Stimulated activated CD4-positive, alpha-beta T cell treated with anti-CD3 and anti-CD28 coated beads, TNF-alpha, amount 100 ng/mL, for 48 hours (primary cell): ENCODE measurements at regions not wholly inside any gene's neighbourhood (a gene's known extent, or its start where the extent isn't known, plus 50 kb on each side); places are given as distances from the start of the nearest gene placed in this dataset.
"Not testable (repeated sequence)": the region's sequence is repeated elsewhere in the genome, so short reads cannot be mapped to it uniquely, and the experiment has no call there.

ENCODE experiments used
- DNase-seq, 3 donors: peaks; one replicate each; pipeline ENCODE4 v3.0.0-alpha.2; 2020; ENCODE audit warnings: low read depth in 3 of 3

DNA sequence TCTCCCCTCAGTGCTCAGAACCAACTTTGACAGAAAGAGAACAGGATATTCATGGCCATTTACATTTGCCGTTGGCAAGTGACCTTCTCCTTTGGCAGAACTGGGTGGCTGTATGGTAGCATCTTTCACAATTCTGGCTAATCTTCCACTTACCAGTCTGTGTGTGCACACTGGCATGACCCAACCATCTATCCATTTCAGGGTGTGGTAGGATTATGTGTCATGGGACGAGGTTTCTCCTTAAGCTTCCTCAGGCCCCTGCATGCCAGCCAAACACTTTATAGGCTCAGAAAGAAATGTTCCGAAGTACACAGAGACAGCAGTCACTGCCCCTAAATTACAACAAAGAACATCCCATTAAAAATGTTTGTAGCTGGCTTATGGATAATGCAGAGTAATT is 497.1 kb downstream of the NFIB start:
- DNase-seq: no peak

GRCh38 chr9:13814647-13815400 is 499.1 kb downstream of the NFIB start:
- no peak for DNase-seq

DNA sequence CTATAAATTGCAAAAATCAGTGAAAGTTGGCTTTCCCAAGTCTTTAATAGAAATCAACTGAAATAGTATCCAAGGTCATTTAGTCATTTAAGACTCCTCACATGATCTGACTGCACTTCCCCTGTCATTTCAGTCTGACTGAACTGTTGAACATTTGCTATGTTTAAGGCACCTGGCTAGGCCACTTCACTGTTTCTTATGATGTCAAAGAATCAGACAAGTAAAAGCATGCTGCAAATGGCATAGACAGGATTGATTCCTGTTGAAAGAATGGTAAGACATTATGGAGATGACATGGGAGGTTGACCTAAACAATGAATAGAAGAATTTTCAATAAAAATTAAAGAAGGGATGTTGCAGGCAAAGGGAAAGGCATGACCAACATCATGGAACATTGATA is 502.1 kb downstream of the NFIB start:
- no peak for DNase-seq

DNA sequence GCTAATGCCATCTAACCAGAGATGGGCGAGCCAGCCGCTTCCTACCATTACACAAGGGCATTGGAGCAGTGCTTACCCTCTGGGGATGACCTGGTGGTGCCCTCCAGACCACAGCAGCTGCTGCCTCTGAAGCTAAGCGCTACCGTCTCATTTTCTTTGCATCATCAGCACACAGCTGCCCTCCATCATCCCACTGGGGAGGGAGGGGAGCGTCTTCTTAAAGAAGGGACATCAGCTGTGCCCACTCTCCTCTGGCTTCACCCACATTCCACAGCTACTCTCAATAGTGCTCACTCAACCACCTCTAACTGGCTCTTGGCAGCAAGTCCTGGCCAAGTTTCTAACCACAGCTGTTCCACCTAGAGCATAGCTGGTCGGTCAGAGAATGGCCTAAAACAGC is 503.4 kb downstream of the NFIB start:
- DNase-seq: no peak

DNA sequence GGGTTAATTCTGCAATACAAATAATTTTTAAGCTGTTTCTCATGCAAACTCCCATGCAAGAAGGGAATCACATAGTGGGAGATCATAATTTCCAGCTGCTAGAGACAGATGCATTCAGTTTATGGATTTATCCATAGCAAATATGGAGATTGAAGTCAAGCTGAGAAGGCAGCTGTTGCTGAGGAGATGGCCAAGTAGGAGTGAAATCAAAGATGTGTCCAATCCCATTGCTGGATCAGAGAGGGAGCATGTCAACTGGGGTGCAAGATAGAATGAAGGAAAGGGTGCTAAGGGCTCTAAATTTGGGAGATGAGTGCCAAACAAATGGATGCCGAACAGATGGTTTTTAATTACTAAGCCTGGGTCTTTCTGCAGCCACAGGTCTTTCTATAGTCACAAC is 504.5 kb downstream of the NFIB start:
- no peak for DNase-seq

- no peak for DNase-seq
These were observed 506.8 kb downstream of the NFIB start for GRCh38 chr9:13807118-13807517.

GRCh38 chr9:13806714-13807113 is 507.2 kb downstream of the NFIB start:
- DNase-seq: no peak

DNA sequence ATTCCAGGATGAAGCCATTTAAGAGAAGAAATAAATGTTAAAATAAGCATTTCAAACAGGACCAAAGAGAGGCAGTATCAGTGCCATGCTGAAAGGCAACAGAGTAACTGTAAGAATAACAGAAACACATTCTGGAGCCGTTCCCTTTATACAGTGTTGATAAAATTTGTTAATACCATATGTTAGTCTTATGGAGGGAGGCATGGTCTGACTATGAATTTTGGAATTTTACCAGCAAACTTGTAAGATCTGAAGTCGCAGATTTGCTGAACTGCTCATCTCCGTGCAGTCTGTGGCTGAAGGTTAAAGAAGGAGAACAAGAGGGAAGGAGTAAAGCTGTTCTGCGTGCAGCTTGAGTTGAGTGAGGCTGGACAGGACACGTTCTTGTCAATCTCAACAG is 508.4 kb downstream of the NFIB start:
- DNase-seq: no peak

- DNase-seq: no peak
These were observed 509.4 kb downstream of the NFIB start for GRCh38 chr9:13804532-13804931.

GRCh38 chr9:13800776-13801175 is 513.2 kb downstream of the NFIB start:
- DNase-seq: no peak

DNA sequence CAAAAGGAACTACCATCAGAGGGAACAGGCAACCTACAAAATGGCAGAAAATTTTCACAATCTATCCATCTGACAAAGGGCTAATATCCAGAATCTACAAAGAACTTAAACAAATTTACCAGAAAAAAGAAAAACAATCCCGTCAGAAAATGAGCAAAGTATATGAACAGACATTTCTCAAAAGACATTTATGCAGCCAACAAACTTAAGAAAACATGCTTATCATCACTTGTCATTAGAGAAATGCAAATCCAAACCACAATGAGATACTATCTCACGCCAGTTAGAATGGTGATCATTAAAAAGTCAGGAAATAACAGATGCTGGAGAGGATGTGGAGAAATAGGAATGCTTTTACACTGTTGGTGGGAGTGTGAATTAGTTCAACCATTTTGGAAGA is 516.2 kb downstream of the NFIB start:
- not testable (repeated sequence) for DNase-seq

DNA sequence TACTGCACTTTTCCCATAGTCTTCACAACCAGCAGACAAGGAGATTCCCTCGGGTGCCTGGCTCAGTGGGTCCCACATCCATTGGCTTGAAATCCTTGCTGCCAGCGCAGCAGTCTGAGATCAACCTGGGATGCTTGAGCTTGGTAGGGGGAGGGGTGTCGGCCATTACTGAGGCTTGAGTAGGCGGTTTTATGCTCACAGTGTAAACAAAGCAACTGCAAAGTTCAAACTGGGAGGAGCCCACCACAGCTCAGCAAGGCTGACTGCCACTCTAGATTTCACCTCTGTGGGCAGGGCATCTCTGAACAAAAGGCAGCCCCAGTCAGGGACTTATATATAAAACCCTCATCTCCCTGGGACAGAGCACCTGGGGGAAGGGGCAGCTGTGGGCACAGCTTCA is 512.3 kb upstream of the MPDZ start:
- no peak for DNase-seq

DNA sequence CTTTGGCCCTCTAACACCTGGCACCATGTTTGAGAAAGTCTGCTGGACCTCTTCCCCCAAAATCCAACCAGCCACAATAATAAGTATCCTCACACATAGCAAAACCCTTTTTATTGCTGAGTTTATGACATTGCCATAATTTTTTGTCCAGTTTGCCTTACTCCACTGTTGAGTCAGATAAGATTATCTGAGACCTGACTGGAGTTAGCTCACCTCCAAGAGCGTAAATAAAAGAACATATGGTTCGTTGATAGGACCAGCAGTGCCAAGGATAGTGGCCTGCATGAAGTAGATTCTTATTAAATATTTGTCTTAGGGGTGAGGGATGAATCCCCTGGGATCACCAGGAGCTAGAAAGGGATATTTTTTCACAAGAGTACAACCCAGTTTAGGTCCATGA is 510.6 kb upstream of the MPDZ start:
- DNase-seq: no peak

GRCh38 chr9:13787234-13787833 is 507.8 kb upstream of the MPDZ start:
- no peak for DNase-seq

DNA sequence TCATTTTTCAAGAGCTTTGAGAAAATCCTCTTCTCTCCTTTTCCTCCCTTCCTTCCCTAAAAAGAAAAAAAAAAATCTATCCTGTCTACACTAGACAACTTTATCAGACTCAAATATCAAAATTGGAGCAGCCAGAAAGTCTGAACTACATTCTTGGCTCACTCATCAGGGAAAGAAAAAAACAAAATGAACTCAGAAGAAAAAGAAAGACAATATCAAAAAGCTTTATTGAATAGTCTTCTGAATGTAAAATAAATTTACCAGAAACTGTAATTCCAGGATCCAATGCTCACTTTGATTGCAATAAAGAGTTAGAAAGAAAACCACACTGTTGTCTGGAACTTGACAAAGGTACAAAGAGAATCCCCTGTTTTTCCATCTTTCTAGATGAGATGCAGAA is 507.2 kb upstream of the MPDZ start:
- no peak for DNase-seq

GRCh38 chr9:13786131-13786530 is 506.6 kb upstream of the MPDZ start:
- no peak for DNase-seq

DNA sequence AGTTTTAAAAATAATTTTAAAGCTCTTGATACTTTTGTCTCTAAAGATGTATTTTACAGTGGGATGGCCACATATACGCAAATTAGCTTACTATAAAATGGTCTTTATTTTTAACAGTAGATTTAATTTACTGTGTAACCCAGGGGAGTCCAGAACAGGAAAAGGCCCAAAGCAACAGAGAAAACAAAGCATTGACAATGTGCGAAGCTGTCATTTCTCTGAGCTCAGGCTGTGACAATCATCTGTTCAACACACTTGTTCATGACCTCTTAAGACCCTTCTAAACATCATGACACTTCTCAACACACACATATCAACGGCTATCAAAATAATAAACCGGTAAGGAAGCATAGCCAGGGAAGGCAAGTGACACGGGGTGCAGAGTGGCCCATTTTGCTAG is 499.6 kb upstream of the MPDZ start:
- no peak for DNase-seq

DNA sequence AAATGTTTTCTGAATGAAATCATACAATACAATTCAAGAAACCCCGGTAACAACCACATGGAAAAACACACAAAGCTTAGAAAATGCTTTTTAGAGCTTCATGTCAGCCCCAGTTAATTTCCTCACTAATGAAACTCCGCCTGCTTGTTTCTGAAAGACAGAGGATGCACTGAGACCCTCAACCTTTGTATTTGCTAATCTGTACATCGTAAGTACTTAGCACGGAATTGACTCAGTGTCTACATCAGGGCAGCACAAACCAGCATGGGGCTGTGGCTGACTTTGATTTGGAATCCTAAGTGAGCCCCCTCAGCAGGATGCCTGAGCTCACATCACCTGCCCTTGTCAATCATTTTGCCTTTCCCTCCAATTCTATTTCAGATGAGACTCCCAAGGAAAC is 499.1 kb upstream of the MPDZ start:
- no peak for DNase-seq

DNA sequence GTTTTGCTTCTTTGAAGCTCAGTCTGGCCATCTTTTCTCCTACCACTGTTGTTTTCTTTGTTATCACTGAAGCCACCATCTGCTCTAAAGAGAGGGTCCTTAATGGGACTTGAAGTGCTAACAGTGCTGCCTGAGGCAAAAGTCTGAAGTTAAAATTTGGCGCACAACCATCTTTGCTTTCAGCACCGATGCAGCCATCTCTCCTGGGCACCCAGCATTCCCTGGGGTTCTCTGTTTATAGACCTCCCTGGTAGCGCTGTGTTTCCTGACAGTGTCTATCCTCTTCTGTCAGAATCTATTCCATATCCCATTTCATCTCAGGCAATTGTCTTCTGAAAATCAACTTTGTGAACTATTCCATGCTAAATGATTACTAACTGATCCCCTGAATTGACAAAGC is 491.5 kb upstream of the MPDZ start:
- no peak for DNase-seq

DNA sequence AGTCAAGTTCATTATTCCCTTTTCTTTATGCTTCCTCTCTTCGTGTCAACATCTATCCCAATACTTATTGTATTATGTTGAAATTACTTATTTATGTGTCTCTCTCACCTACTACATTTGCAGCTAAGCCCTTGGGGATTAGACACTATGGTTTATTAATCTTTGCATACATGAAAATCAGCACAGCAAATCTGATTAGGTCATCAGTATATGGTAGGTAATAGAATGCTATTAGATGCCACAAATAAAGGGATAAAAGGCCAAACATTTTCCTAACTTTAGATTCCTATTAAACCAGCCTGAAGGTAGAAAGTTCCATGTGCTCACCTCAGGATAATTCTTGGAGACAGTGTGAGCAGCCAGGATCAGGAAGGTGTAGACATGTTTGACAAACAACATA is 490.1 kb upstream of the MPDZ start:
- DNase-seq: no peak

GRCh38 chr9:13769006-13769405 is 489.5 kb upstream of the MPDZ start:
- no peak for DNase-seq

GRCh38 chr9:13762209-13762608 is 482.7 kb upstream of the MPDZ start:
- no peak for DNase-seq

DNA sequence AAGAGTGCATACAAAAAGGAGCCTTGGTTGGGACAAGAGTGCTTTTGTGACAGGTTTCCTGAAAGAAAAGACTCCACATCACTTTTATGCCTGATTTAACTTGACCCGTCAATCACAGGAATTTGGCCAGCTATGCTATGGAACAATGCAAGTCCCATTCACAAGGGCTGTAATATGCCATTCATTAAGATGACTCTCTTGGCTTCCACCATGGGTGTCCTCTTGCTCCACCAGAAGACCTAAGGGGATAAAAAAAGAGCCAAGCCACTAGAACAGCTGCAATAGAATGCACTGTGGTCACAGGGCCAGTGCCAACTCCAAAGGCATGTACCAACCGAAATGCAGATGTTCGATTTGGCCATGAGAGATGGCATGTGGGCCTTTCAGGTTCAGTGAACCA is 480.1 kb upstream of the MPDZ start:
- DNase-seq: no peak

DNA sequence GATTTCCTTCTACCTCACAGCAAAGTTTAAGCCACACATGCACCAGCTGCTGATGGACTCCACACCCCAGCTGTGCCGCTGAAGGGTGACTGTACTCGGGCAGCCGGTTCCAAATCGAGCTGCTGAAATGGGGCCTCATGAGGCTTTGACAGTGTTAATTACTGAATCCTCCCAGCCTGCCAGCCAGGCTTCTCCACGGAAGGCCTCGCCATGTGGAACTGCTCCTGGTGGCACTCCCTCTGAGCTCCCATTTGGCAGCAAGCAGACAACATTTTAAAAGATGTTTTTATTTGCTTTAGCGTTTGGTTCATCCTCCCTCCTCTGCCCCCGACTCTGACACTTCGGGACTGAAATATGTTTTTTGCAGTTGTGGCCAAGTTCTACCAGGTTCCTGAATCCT is 479.4 kb upstream of the MPDZ start:
- no peak for DNase-seq
